ENCODE measurements at regions not wholly inside any gene's neighbourhood (a gene's known extent, or its start where the extent isn't known, plus 50 kb on each side); places are given as distances from the start of the nearest gene placed in this dataset.

DNA sequence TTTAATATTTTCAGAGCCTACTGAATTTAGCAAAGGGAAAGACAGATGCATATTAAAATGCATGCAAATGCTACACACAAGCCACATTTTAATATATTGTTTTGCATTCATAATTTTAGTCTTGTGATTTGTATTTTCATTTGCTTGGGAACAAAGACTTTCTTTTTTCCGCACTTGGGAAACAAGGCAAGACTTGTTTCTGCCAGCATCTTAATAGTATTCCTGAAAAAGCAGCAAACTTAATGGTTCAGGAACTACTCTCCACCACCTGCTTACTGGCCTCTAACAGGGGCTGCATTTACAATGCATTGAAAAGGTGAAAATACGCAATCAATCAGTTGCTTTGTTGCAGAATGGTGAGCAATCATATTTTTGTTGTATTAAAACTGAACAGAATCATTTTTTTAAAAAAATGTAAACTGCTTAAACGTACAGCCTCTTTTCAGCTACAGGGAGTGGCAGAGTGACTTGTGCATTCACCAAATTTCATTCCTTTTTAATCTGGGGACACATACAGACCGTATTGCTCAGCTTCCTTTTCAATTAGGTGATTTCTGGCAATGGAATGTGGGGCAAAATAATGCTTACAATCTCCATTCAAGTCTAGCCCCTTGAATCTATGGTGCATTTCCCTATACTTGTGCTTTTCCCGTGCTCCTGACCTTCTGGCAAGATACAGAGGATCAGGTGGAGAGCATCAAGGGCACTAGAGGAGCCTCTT is 144.1 kb upstream of the BTG1 start:
- intact Hi-C loops (cut with DNase I), result no loop called here
- peaks cover 2% of the 10 kb centered on the region for H3K4me1 ChIP-seq (ENCODE audit: control insufficient read depth, insufficient read depth, low read length)
- no peaks in the 10 kb centered on the region for H3K27me3 ChIP-seq (ENCODE audit: control insufficient read depth, insufficient read depth)
- H3K4me3 ChIP-seq (ENCODE audit: low read length), result no peak overlapping the region
- DNase-seq (no peak), ATAC-seq (no peak)
- H3K9me3 ChIP-seq (ENCODE audit: control insufficient read depth, low read length), result no peaks in the 10 kb centered on the region
- 79% methylated on average over 5 of the region's 5 CpGs for WGBS
- H3K27ac ChIP-seq (ENCODE audit: low read length), result no peak overlapping the region

DNA sequence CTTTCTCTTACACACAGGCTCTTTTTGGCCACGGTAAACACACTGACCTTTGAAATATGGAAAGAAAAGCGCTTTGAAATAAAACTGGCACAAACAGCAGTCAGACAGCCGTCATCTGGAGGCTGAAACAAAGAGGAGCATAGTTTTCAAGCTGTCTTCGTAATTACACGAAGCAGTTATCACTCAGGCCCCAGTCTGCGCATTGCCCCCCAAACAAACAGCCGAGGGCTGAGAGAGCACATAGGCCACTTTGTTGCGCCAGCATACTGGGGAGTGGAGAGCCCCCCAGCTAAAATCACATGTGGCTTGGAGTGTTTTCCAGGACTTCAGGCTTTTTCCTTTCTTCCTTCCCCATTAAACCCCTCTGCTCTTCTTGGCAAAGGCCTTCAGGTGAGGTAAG is 142.9 kb upstream of the BTG1 start:
- peak; percentile 92 to 97 for ATAC-seq
- Histone ChIP-seq H3K27me3 (ENCODE audit: control insufficient read depth, insufficient read depth) (no peaks in the 10 kb centered on the region), H3K4me1 (ENCODE audit: control insufficient read depth, insufficient read depth, low read length) (peaks cover 2% of the 10 kb centered on the region), H3K9me3 (ENCODE audit: control insufficient read depth, low read length) (no peaks in the 10 kb centered on the region), H3K4me3 (ENCODE audit: low read length) (no peak overlapping the region), H3K27ac (ENCODE audit: low read length) (peak overlapping the region; percentile 37)
- WGBS, result 67% methylated on average over 8 of the region's 8 CpGs
- DNase-seq, result peak; percentile 70 to 77 (median 72)
- intact Hi-C loops (cut with DNase I), result no loop called here

- intact Hi-C loops (cut with DNase I), result no loop called here
- ATAC-seq (peak; percentile 91 to 94), DNase-seq (peak in 2 of 3 donors; percentile 46 to 50)
- Histone ChIP-seq H3K4me3 (ENCODE audit: low read length) (no peak overlapping the region), H3K27me3 (ENCODE audit: control insufficient read depth, insufficient read depth) (no peaks in the 10 kb centered on the region), H3K9me3 (ENCODE audit: control insufficient read depth, low read length) (no peaks in the 10 kb centered on the region), H3K4me1 (ENCODE audit: control insufficient read depth, insufficient read depth, low read length) (no peaks in the 10 kb centered on the region), H3K27ac (ENCODE audit: low read length) (peak overlapping the region; percentile 66)
- WGBS, result 41% methylated on average over 2 of the region's 2 CpGs
Measured at GRCh38 chr12:92278378-92278828, 132.8 kb upstream of the BTG1 start.

GRCh38 chr12:92277795-92278194 is 132.1 kb upstream of the BTG1 start:
- Histone ChIP-seq H3K27ac (ENCODE audit: low read length) (no peak overlapping the region), H3K4me3 (ENCODE audit: low read length) (no peak overlapping the region), H3K27me3 (ENCODE audit: control insufficient read depth, insufficient read depth) (no peaks in the 10 kb centered on the region), H3K9me3 (ENCODE audit: control insufficient read depth, low read length) (no peaks in the 10 kb centered on the region), H3K4me1 (ENCODE audit: control insufficient read depth, insufficient read depth, low read length) (no peaks in the 10 kb centered on the region)
- intact Hi-C loops (cut with DNase I), result no loop called here
- DNase-seq (no peak), ATAC-seq (no peak)
- 48% methylated on average over 2 of the region's 2 CpGs for WGBS

DNA sequence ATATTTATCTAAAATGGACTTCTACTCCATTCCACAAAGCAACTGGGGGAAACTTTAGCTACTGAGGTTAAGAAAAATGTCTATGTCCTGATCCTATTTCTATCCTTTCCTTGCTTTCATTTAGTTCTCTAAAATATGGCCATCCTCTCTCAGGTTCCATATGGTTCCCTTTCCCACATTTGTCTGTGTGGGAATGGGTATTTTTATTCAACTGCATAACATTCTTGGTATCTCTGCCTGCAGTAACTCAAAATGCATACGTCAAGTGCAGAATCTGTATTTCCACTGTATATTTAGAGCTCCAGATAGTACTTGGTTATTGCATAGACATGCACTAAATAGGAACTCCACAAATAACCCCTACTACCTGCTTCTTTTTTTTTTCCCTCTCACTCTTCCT is 130.6 kb upstream of the BTG1 start:
- H3K27me3 ChIP-seq (ENCODE audit: control insufficient read depth, insufficient read depth), result no peaks in the 10 kb centered on the region
- intact Hi-C loops (cut with DNase I), result no loop called here
- H3K27ac ChIP-seq (ENCODE audit: low read length), result no peak overlapping the region
- DNase-seq, result no peak
- WGBS, result 97% methylated on average over 1 of the region's 1 CpG
- ATAC-seq, result no peak
- H3K9me3 ChIP-seq (ENCODE audit: control insufficient read depth, low read length), result no peaks in the 10 kb centered on the region
- no peak overlapping the region for H3K4me3 ChIP-seq (ENCODE audit: low read length)
- no peaks in the 10 kb centered on the region for H3K4me1 ChIP-seq (ENCODE audit: control insufficient read depth, insufficient read depth, low read length)

GRCh38 chr12:92275443-92276154 is 130.0 kb upstream of the BTG1 start:
- Histone ChIP-seq H3K4me3 (ENCODE audit: low read length) (no peak overlapping the region), H3K27me3 (ENCODE audit: control insufficient read depth, insufficient read depth) (no peaks in the 10 kb centered on the region), H3K9me3 (ENCODE audit: control insufficient read depth, low read length) (no peaks in the 10 kb centered on the region), H3K27ac (ENCODE audit: low read length) (no peak overlapping the region), H3K4me1 (ENCODE audit: control insufficient read depth, insufficient read depth, low read length) (no peaks in the 10 kb centered on the region)
- intact Hi-C loops (cut with DNase I), result no loop called here
- no peak for DNase-seq
- no peak for ATAC-seq
- WGBS, result 78% methylated on average over 7 of the region's 7 CpGs

- H3K4me1 ChIP-seq (ENCODE audit: control insufficient read depth, insufficient read depth, low read length), result no peaks in the 10 kb centered on the region
- DNase-seq, result no peak
- intact Hi-C loops (cut with DNase I), result no loop called here
Measured at GRCh38 chr12:92273076-92273475, 127.4 kb upstream of the BTG1 start.

GRCh38 chr12:92272061-92272964 is 126.7 kb upstream of the BTG1 start:
- WGBS, result 65% methylated on average over 9 of the region's 9 CpGs
- no peak for DNase-seq
- intact Hi-C loops (cut with DNase I), result no loop called here
- Histone ChIP-seq H3K9me3 (ENCODE audit: control insufficient read depth, low read length) (no peaks in the 10 kb centered on the region), H3K4me3 (ENCODE audit: low read length) (no peak overlapping the region), H3K4me1 (ENCODE audit: control insufficient read depth, insufficient read depth, low read length) (no peaks in the 10 kb centered on the region), H3K27ac (ENCODE audit: low read length) (no peak overlapping the region), H3K27me3 (ENCODE audit: control insufficient read depth, insufficient read depth) (no peaks in the 10 kb centered on the region)
- no peak for ATAC-seq

More at GRCh38 chr12:92273076-92273475, 127.4 kb upstream of the BTG1 start:
- Histone ChIP-seq H3K4me3 (ENCODE audit: low read length) (no peak overlapping the region), H3K27me3 (ENCODE audit: control insufficient read depth, insufficient read depth) (no peaks in the 10 kb centered on the region), H3K9me3 (ENCODE audit: control insufficient read depth, low read length) (no peaks in the 10 kb centered on the region), H3K27ac (ENCODE audit: low read length) (no peak overlapping the region)
- WGBS, result 92% methylated on average over 2 of the region's 2 CpGs
- no peak for ATAC-seq

- DNase-seq, result no peak
- no peaks in the 10 kb centered on the region for H3K27me3 ChIP-seq (ENCODE audit: control insufficient read depth, insufficient read depth)
- no peaks in the 10 kb centered on the region for H3K4me1 ChIP-seq (ENCODE audit: control insufficient read depth, insufficient read depth, low read length)
- intact Hi-C loops (cut with DNase I), result no loop called here
- H3K27ac ChIP-seq (ENCODE audit: low read length), result no peak overlapping the region
- 98% methylated on average over 2 of the region's 2 CpGs for WGBS
- ATAC-seq, result no peak
- H3K4me3 ChIP-seq (ENCODE audit: low read length), result no peak overlapping the region
- no peaks in the 10 kb centered on the region for H3K9me3 ChIP-seq (ENCODE audit: control insufficient read depth, low read length)
Measured at GRCh38 chr12:92271341-92271740, 125.7 kb upstream of the BTG1 start.

DNA sequence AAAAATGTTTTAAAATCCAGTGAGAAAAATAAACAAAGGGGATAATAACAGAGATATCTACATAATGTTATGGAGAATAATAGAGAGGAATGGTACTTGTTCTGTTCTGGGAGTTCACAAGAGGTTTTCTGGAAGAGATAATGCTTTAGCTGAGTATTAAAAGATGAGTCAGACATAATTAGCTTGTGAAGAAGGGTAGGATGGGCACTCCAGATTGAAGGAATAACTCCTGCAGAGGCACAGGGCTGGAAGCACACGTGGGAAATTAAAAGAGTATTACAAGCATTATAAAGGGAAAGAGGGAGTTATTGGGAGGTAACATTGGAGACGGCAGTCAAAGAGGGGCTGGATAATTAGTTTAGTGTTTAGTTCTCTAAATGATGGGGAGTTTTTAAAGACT is 124.9 kb upstream of the BTG1 start:
- intact Hi-C loops (cut with DNase I), result no loop called here
- WGBS, result 92% methylated on average over 2 of the region's 2 CpGs

GRCh38 chr12:92268946-92269345 is 123.3 kb upstream of the BTG1 start:
- intact Hi-C loops (cut with DNase I), result no loop called here
- no peaks in the 10 kb centered on the region for H3K4me1 ChIP-seq (ENCODE audit: control insufficient read depth, insufficient read depth, low read length)
- H3K9me3 ChIP-seq (ENCODE audit: control insufficient read depth, low read length), result no peaks in the 10 kb centered on the region
- ATAC-seq (no peak), DNase-seq (no peak)
- H3K4me3 ChIP-seq (ENCODE audit: low read length), result no peak overlapping the region
- H3K27ac ChIP-seq (ENCODE audit: low read length), result no peak overlapping the region
- no peaks in the 10 kb centered on the region for H3K27me3 ChIP-seq (ENCODE audit: control insufficient read depth, insufficient read depth)

More for the DNA sequence above, 124.9 kb upstream of the BTG1 start:
- Histone ChIP-seq H3K4me3 (ENCODE audit: low read length) (no peak overlapping the region), H3K4me1 (ENCODE audit: control insufficient read depth, insufficient read depth, low read length) (no peaks in the 10 kb centered on the region), H3K27me3 (ENCODE audit: control insufficient read depth, insufficient read depth) (no peaks in the 10 kb centered on the region), H3K27ac (ENCODE audit: low read length) (no peak overlapping the region), H3K9me3 (ENCODE audit: control insufficient read depth, low read length) (no peaks in the 10 kb centered on the region)
- ATAC-seq (no peak), DNase-seq (no peak)

All from right cardiac atrium (tissue), 5 donors.